ENCODE measurements at regions not wholly inside any gene's neighbourhood (a gene's known extent, or its start where the extent isn't known, plus 50 kb on each side); places are given as distances from the start of the nearest gene placed in this dataset.
A peak's percentile ranks its signal among the peaks of the same experiment; 100 is the strongest.

- no peak for DNase-seq
- Histone ChIP-seq H3K4me1 (ENCODE audit: control insufficient read depth, insufficient read depth, low read length, poor library complexity, severe bottlenecking) (no peaks in the 10 kb centered on the region), H3K36me3 (ENCODE audit: control insufficient read depth, insufficient read depth, low read length) (no peaks in the 10 kb centered on the region), H3K9me3 (ENCODE audit: control insufficient read depth in 2 of 2, low read length in 2 of 2) (no peaks in the 10 kb centered on the region), H3K27ac (ENCODE audit: insufficient read depth, low read length, poor library complexity, severe bottlenecking) (no peak overlapping the region), H3K27me3 (ENCODE audit: control insufficient read depth, insufficient read depth, low read length) (no peaks in the 10 kb centered on the region), H3K4me3 (ENCODE audit: low read depth, low read length) (no peak overlapping the region)
- no peak overlapping the region for H3K27ac Mint-ChIP-seq
- peaks cover 10% of the 10 kb centered on the region for H3K27me3 Mint-ChIP-seq
- ATAC-seq (ENCODE audit: low read depth in 2 of 2) = no peak
- no peaks in the 10 kb centered on the region for H3K36me3 Mint-ChIP-seq
- H3K4me1 Mint-ChIP-seq = no peaks in the 10 kb centered on the region
- peaks cover 0 to 2% (median 0%) of the 10 kb centered on the region in 7 donors for H3K9me3 Mint-ChIP-seq
- no peak overlapping the region for H3K4me3 Mint-ChIP-seq
Observed at GRCh38 chr2:10993001-10993481, 81.3 kb downstream of the KCNF1 start.

GRCh38 chr2:10995366-10995970 is 83.7 kb downstream of the KCNF1 start:
- Mint-ChIP-seq H3K4me1 (no peaks in the 10 kb centered on the region), H3K4me3 (no peak overlapping the region), H3K9me3 (peaks cover 0 to 2% (median 0%) of the 10 kb centered on the region in 7 donors), H3K27ac (no peak overlapping the region), H3K27me3 (peaks cover 10% of the 10 kb centered on the region), H3K36me3 (no peaks in the 10 kb centered on the region)
- DNase-seq = no peak
- H3K36me3 ChIP-seq (ENCODE audit: control insufficient read depth, insufficient read depth, low read length) = no peaks in the 10 kb centered on the region
- ATAC-seq (ENCODE audit: low read depth in 2 of 2) = no peak
- no peaks in the 10 kb centered on the region for H3K9me3 ChIP-seq (ENCODE audit: control insufficient read depth in 2 of 2, low read length in 2 of 2)
- H3K4me1 ChIP-seq (ENCODE audit: control insufficient read depth, insufficient read depth, low read length, poor library complexity, severe bottlenecking) = no peaks in the 10 kb centered on the region
- H3K27ac ChIP-seq (ENCODE audit: insufficient read depth, low read length, poor library complexity, severe bottlenecking) = no peak overlapping the region
- H3K27me3 ChIP-seq (ENCODE audit: control insufficient read depth, insufficient read depth, low read length) = no peaks in the 10 kb centered on the region
- no peak overlapping the region for H3K4me3 ChIP-seq (ENCODE audit: low read depth, low read length)

- ATAC-seq (ENCODE audit: low read depth in 2 of 2) = no peak
- Histone ChIP-seq H3K9me3 (ENCODE audit: control insufficient read depth in 2 of 2, low read length in 2 of 2) (no peaks in the 10 kb centered on the region), H3K4me1 (ENCODE audit: control insufficient read depth, insufficient read depth, low read length, poor library complexity, severe bottlenecking) (no peaks in the 10 kb centered on the region), H3K4me3 (ENCODE audit: low read depth, low read length) (no peak overlapping the region), H3K36me3 (ENCODE audit: control insufficient read depth, insufficient read depth, low read length) (no peaks in the 10 kb centered on the region), H3K27me3 (ENCODE audit: control insufficient read depth, insufficient read depth, low read length) (no peaks in the 10 kb centered on the region), H3K27ac (ENCODE audit: insufficient read depth, low read length, poor library complexity, severe bottlenecking) (no peak overlapping the region)
- no peak for DNase-seq
- Mint-ChIP-seq H3K27ac (no peak overlapping the region), H3K27me3 (peaks cover 20% of the 10 kb centered on the region), H3K36me3 (no peaks in the 10 kb centered on the region), H3K4me3 (no peak overlapping the region), H3K4me1 (no peaks in the 10 kb centered on the region), H3K9me3 (peaks cover 0 to 2% (median 0%) of the 10 kb centered on the region in 7 donors)
Observed at GRCh38 chr2:11004199-11004598, 92.5 kb downstream of the KCNF1 start.

GRCh38 chr2:11005032-11005431 is 93.3 kb downstream of the KCNF1 start:
- H3K36me3 ChIP-seq (ENCODE audit: control insufficient read depth, insufficient read depth, low read length) = no peaks in the 10 kb centered on the region
- Mint-ChIP-seq H3K27ac (no peak overlapping the region), H3K36me3 (peaks cover 5% of the 10 kb centered on the region), H3K27me3 (peaks cover 20% of the 10 kb centered on the region), H3K4me3 (no peak overlapping the region), H3K9me3 (peaks cover 0 to 4% (median 0%) of the 10 kb centered on the region in 7 donors), H3K4me1 (no peaks in the 10 kb centered on the region)
- no peaks in the 10 kb centered on the region for H3K4me1 ChIP-seq (ENCODE audit: control insufficient read depth, insufficient read depth, low read length, poor library complexity, severe bottlenecking)
- DNase-seq (no peak), ATAC-seq (ENCODE audit: low read depth in 2 of 2) (no peak)
- H3K9me3 ChIP-seq (ENCODE audit: control insufficient read depth in 2 of 2, low read length in 2 of 2) = no peaks in the 10 kb centered on the region
- no peaks in the 10 kb centered on the region for H3K27me3 ChIP-seq (ENCODE audit: control insufficient read depth, insufficient read depth, low read length)
- no peak overlapping the region for H3K4me3 ChIP-seq (ENCODE audit: low read depth, low read length)
- H3K27ac ChIP-seq (ENCODE audit: insufficient read depth, low read length, poor library complexity, severe bottlenecking) = no peak overlapping the region

- Mint-ChIP-seq H3K4me1 (no peaks in the 10 kb centered on the region), H3K9me3 (peaks cover 0 to 15% (median 2%) of the 10 kb centered on the region in 7 donors), H3K27ac (peak overlapping the region in 1 of 3 donors; percentile 72), H3K36me3 (peaks cover 8% of the 10 kb centered on the region), H3K4me3 (no peak overlapping the region), H3K27me3 (peaks cover 20% of the 10 kb centered on the region)
- Histone ChIP-seq H3K4me3 (ENCODE audit: low read depth, low read length) (no peak overlapping the region), H3K4me1 (ENCODE audit: control insufficient read depth, insufficient read depth, low read length, poor library complexity, severe bottlenecking) (no peaks in the 10 kb centered on the region), H3K36me3 (ENCODE audit: control insufficient read depth, insufficient read depth, low read length) (no peaks in the 10 kb centered on the region), H3K27ac (ENCODE audit: insufficient read depth, low read length, poor library complexity, severe bottlenecking) (no peak overlapping the region), H3K27me3 (ENCODE audit: control insufficient read depth, insufficient read depth, low read length) (no peaks in the 10 kb centered on the region), H3K9me3 (ENCODE audit: control insufficient read depth in 2 of 2, low read length in 2 of 2) (peaks cover under 1 to 3% of the 10 kb centered on the region in 2 experiments)
- no peak for ATAC-seq (ENCODE audit: low read depth in 2 of 2)
- no peak for DNase-seq
Observed at GRCh38 chr2:11006191-11006590, 94.5 kb downstream of the KCNF1 start.

- peaks cover 0 to 28% (median 2%) of the 10 kb centered on the region in 7 donors for H3K9me3 Mint-ChIP-seq
- H3K4me1 Mint-ChIP-seq = no peaks in the 10 kb centered on the region
- no peak for ATAC-seq (ENCODE audit: low read depth in 2 of 2)
- H3K27me3 Mint-ChIP-seq = peaks cover 27% of the 10 kb centered on the region
- H3K9me3 ChIP-seq (ENCODE audit: control insufficient read depth in 2 of 2, low read length in 2 of 2) = peaks cover 5 to 6% of the 10 kb centered on the region in 2 experiments
- no peak overlapping the region for H3K27ac Mint-ChIP-seq
- H3K36me3 Mint-ChIP-seq = peaks cover 8% of the 10 kb centered on the region
- H3K27me3 ChIP-seq (ENCODE audit: control insufficient read depth, insufficient read depth, low read length) = no peaks in the 10 kb centered on the region
- no peak overlapping the region for H3K4me3 Mint-ChIP-seq
- no peaks in the 10 kb centered on the region for H3K4me1 ChIP-seq (ENCODE audit: control insufficient read depth, insufficient read depth, low read length, poor library complexity, severe bottlenecking)
- H3K4me3 ChIP-seq (ENCODE audit: low read depth, low read length) = no peak overlapping the region
- no peak overlapping the region for H3K27ac ChIP-seq (ENCODE audit: insufficient read depth, low read length, poor library complexity, severe bottlenecking)
- no peak for DNase-seq
- H3K36me3 ChIP-seq (ENCODE audit: control insufficient read depth, insufficient read depth, low read length) = no peaks in the 10 kb centered on the region
Observed at GRCh38 chr2:11007331-11008264, 95.9 kb downstream of the KCNF1 start.

- H3K36me3 Mint-ChIP-seq = peaks cover 8% of the 10 kb centered on the region
- H3K27ac ChIP-seq (ENCODE audit: insufficient read depth, low read length, poor library complexity, severe bottlenecking) = no peak overlapping the region
Observed at GRCh38 chr2:11008773-11009172, 97.0 kb downstream of the KCNF1 start.

More at GRCh38 chr2:11008773-11009172, 97.0 kb downstream of the KCNF1 start:
- Mint-ChIP-seq H3K9me3 (peaks cover 0 to 30% (median 2%) of the 10 kb centered on the region in 7 donors), H3K4me3 (no peak overlapping the region), H3K27me3 (peaks cover 25% of the 10 kb centered on the region), H3K27ac (no peak overlapping the region), H3K4me1 (no peaks in the 10 kb centered on the region)
- no peaks in the 10 kb centered on the region for H3K36me3 ChIP-seq (ENCODE audit: control insufficient read depth, insufficient read depth, low read length)
- DNase-seq (no peak), ATAC-seq (ENCODE audit: low read depth in 2 of 2) (no peak)
- H3K27me3 ChIP-seq (ENCODE audit: control insufficient read depth, insufficient read depth, low read length) = no peaks in the 10 kb centered on the region
- peaks cover 5 to 6% of the 10 kb centered on the region in 2 experiments for H3K9me3 ChIP-seq (ENCODE audit: control insufficient read depth in 2 of 2, low read length in 2 of 2)
- no peaks in the 10 kb centered on the region for H3K4me1 ChIP-seq (ENCODE audit: control insufficient read depth, insufficient read depth, low read length, poor library complexity, severe bottlenecking)
- H3K4me3 ChIP-seq (ENCODE audit: low read depth, low read length) = no peak overlapping the region
